HepG2 (cell line): ENCODE measurements at regions not wholly inside any gene's neighbourhood (a gene's known extent, or its start where the extent isn't known, plus 50 kb on each side); places are given as distances from the start of the nearest gene placed in this dataset.

Experiments
- ATAC-seq: fragments of 200-7000 bp; cut with Tn5 transposase; 3 replicates; pipeline ENCODE4 v1.9.1; 2020; ENCODE audit warnings: mild to moderate bottlenecking, moderate library complexity
- BruUV-seq: library from RNA; stranded (reverse); fragments of 400-500 nt; replicated peaks from 2 replicates; lab custom pipeline; 2021; lab: Mats Ljungman, UMichigan
- CTCF ChIA-PET: fragments of 300-600 bp; formaldehyde crosslinking; extraction: SDS; loops from one replicate; lab custom pipeline; 2021; ENCODE audit warnings: low total read pairs, inconsistent platforms, low intra/inter-chr PET ratio; lab: Yijun Ruan, JAX
- POLR2A ChIA-PET: fragments of 350-600 bp; sonication (Branson Sonifier 250); formaldehyde crosslinking; loops from one replicate; lab custom pipeline; 2020; ENCODE audit warnings: antibody characterized with exemption, inconsistent platforms; lab: Yijun Ruan, JAX
- DNase-seq: peaks from one replicate; pipeline ENCODE4 v3.0.0-alpha.2; 2015; ENCODE audit warnings: low spot score
- FAIRE-seq: peaks from 3 replicates; lab custom pipeline; 2011; peaks lifted over from hg19 to GRCh38; lab: Jason Lieb, UNC
- H2AFZ ChIP-seq: one replicate; pipeline ENCODE4 v1.6.1; 2011; ENCODE audit warnings: low read length, inconsistent platforms
- H3K27ac ChIP-seq: fragments of 300-600 bp; 3 replicates; pipeline ENCODE4 v1.8.0; 2011; ENCODE audit warnings: mixed run types, mild to moderate bottlenecking, mixed read lengths, low read length, inconsistent platforms; ENCODE audit not compliant: insufficient read depth; ENCODE audit errors: extremely low read length
- H3K27me3 ChIP-seq, 2 experiments: fragments of 200-600 bp in 1 of 2; 2 replicates in 1 of 2; 3 replicates in 1 of 2; pipeline versions ENCODE4 v1.6.0 to v1.8.0; 2011; ENCODE audit warnings: low read length in 2 of 2, mild to moderate bottlenecking in 2 of 2, moderate library complexity in 2 of 2, inconsistent platforms in 1 of 2; ENCODE audit not compliant: insufficient read depth in 2 of 2, control insufficient read depth in 1 of 2
- H3K36me3 ChIP-seq, 2 experiments: fragments of 200-600 bp in 1 of 2; replicated peaks in 1 of 2; 2 replicates in 1 of 2; 3 replicates in 1 of 2; pipeline versions ENCODE4 v1.5.1 to v1.8.0; 2011; ENCODE audit warnings: low read length in 2 of 2, inconsistent platforms in 1 of 2; ENCODE audit not compliant: insufficient read depth in 2 of 2, control insufficient read depth in 1 of 2
- H3K4me1 ChIP-seq: 2 replicates; pipeline ENCODE4 v1.5.1; 2012; ENCODE audit warnings: low read length, inconsistent platforms; ENCODE audit not compliant: insufficient read depth
- H3K4me2 ChIP-seq: 2 replicates; pipeline ENCODE4 v1.6.0; 2011; ENCODE audit warnings: low read depth, low read length, inconsistent platforms
- H3K4me3 ChIP-seq, 3 experiments: fragments of 200-600 bp in 1 of 3; sonication (generic), shearing (Covaris generic) in 1 of 3; replicated peaks in 1 of 3; 2 replicates each; pipeline ENCODE4 v1.5.1; 2011 to 2016; ENCODE audit warnings: low read length in 3 of 3, inconsistent platforms in 2 of 3, low read depth in 2 of 3, mild to moderate bottlenecking in 2 of 3, control low read depth in 1 of 3, mixed read lengths in 1 of 3; ENCODE audit not compliant: insufficient read depth in 1 of 3
- H3K79me2 ChIP-seq: one replicate; pipeline ENCODE4 v1.6.1; 2011; ENCODE audit warnings: low read length, inconsistent platforms; ENCODE audit not compliant: insufficient read depth
- H3K9ac ChIP-seq: 2 replicates; pipeline ENCODE4 v1.6.0; 2011; ENCODE audit warnings: mild to moderate bottlenecking, low read depth, low read length, inconsistent platforms; ENCODE audit not compliant: insufficient read depth
- H3K9me3 ChIP-seq: 2 replicates; pipeline ENCODE4 v1.5.1; 2012; ENCODE audit warnings: mild to moderate bottlenecking, low read length
- H4K20me1 ChIP-seq: 2 replicates; pipeline ENCODE4 v1.6.0; 2011; ENCODE audit warnings: inconsistent platforms, mild to moderate bottlenecking, low read length, moderate library complexity; ENCODE audit not compliant: insufficient read depth
- FOSL2 ChIP-seq: sonication (generic); formaldehyde crosslinking; IDR thresholded peaks from 2 replicates; pipeline ENCODE4 v1.4.0; 2020; ENCODE audit warnings: missing genetic modification reagents
- FOXC1 ChIP-seq: sonication (generic); formaldehyde crosslinking; IDR thresholded peaks from 2 replicates; pipeline ENCODE4 v1.8.0; 2022; ENCODE audit warnings: mild to moderate bottlenecking, missing genetic modification reagents, borderline replicate concordance
- HOXD1 ChIP-seq: sonication (generic); formaldehyde crosslinking; IDR thresholded peaks from 2 replicates; pipeline ENCODE4 v1.5.0; 2020; ENCODE audit warnings: missing genetic modification reagents
- KDM2A ChIP-seq: sonication (generic); formaldehyde crosslinking; IDR thresholded peaks from 2 replicates; pipeline ENCODE4 v1.4.0; 2020; ENCODE audit warnings: low read depth, missing genetic modification reagents, borderline replicate concordance
- NBN ChIP-seq: fragments of 450-650 bp; conservative IDR thresholded peaks from 2 replicates; pipeline ENCODE4 v1.6.1; 2017
- ZFP36L1 ChIP-seq: sonication (generic); formaldehyde crosslinking; IDR thresholded peaks from 2 replicates; pipeline ENCODE4 v1.8.0; 2022; ENCODE audit warnings: mild to moderate bottlenecking, missing genetic modification reagents, moderate library complexity
- ZMYM2 ChIP-seq: sonication (generic); formaldehyde crosslinking; IDR thresholded peaks from 2 replicates; pipeline ENCODE4 v1.8.0; 2022; ENCODE audit warnings: mild to moderate bottlenecking, missing genetic modification reagents
- WGBS: methylation state at CpG from one replicate; pipeline ENCODE4 v1.1.6; 2017; ENCODE audit warnings: low lambda C conversion rate; 5-methylcytosine and 5-hydroxymethylcytosine counted together
- in situ Hi-C: cut with HindIII; loops from 2 replicates; pipeline ENCODE4 v1.10.0; 2017; ENCODE audit warnings: low pct_unique_long_range_greater_than_20kb; ENCODE audit not compliant: extremely low pct_ligation_motif_present
- intact Hi-C: fragments of 100-400 bp; cut with micrococcal nuclease; formaldehyde crosslinking; loops from one replicate; pipeline ENCODE4 v1.10.0; 2022; ENCODE audit not compliant: unreplicated experiment
- TF ChIP-seq, protein P1 (sequence below): sonication (generic); formaldehyde crosslinking; IDR thresholded peaks from 2 replicates; pipeline ENCODE4 v1.4.0; 2020; ENCODE audit warnings: missing genetic modification reagents

DNA sequence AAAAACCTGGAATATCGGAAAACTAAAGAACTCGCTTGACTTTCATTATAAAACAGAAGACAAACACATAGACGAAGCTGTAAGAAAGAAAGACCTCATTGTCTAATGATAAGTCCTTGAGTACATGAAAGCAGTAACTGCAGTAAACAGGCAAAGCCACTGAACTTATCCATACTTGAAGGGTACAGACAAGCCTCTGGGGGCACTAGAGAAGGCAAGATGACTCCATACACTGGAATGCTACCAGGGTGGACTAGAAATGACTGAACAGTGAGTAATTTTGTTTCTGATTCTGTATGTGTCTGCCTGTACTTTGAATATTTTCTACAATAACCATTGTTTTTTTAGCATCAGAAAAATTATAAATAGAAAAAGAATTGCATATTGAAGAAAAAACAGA is 507.9 kb downstream of the UQCRFS1 start:
- no peak overlapping the region for H3K4me2 ChIP-seq
- no peaks in the 10 kb centered on the region for H3K36me3 ChIP-seq

DNA sequence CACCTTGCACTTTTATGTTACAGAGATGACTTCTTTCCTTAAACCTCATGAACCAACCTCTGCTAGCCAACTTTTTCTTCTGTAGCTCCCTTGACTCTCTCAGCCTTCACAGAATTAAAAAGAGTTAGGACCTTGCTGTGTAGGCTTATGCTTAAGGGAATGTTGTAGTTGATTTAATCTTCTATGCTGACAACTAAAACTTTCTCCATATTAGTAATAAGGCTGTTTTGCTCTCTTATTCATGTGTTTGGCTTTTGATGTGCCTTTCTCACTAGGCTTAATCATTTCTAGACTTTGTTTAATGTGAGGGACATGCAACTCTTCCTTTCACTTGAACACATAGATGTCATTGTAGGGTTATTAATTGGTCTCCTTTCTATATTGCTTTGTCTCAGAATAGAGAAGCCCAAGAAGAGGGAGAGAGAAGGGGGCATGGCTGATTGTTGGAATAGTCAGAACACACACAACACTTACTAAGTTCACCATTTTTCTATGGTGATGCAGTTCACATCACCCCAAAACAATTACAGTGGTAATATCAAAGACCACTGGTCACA is 509.5 kb downstream of the UQCRFS1 start:
- intact Hi-C loops: no loop called here
- Histone ChIP-seq H3K27me3 (no peaks in the 10 kb centered on the region), H4K20me1 (no peaks in the 10 kb centered on the region), H3K4me2 (no peak overlapping the region), H3K9me3 (peaks cover 56% of the 10 kb centered on the region), H3K4me1 (no peaks in the 10 kb centered on the region), H3K27ac (no peak overlapping the region), H3K36me3 (no peaks in the 10 kb centered on the region), H3K9ac (no peak overlapping the region), H2AFZ (no peak overlapping the region), H3K79me2 (no peaks in the 10 kb centered on the region), H3K4me3 (no peak overlapping the region)
- TF ChIP-seq NBN (no peak), FOXC1 (CRISPR knock-in tag) (no peak)
- TF ChIP-seq, protein P1, sequence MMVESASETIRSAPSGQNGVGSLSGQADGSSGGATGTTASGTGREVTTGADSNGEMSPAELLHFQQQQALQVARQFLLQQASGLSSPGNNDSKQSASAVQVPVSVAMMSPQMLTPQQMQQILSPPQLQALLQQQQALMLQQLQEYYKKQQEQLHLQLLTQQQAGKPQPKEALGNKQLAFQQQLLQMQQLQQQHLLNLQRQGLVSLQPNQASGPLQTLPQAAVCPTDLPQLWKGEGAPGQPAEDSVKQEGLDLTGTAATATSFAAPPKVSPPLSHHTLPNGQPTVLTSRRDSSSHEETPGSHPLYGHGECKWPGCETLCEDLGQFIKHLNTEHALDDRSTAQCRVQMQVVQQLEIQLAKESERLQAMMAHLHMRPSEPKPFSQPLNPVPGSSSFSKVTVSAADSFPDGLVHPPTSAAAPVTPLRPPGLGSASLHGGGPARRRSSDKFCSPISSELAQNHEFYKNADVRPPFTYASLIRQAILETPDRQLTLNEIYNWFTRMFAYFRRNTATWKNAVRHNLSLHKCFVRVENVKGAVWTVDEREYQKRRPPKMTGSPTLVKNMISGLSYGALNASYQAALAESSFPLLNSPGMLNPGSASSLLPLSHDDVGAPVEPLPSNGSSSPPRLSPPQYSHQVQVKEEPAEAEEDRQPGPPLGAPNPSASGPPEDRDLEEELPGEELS (CRISPR knock-in tag): no peak
- BruUV-seq: no TSS peak
- CTCF ChIA-PET: no interaction called here
- in situ Hi-C loops: loop anchor here (10.0 to 25.0 kb wide), 2 partner anchors 239 to 741 kb away; no protein-coding TSS in a partner anchor
- DNase-seq: no peak
- FAIRE-seq: no peak
- no peak for ATAC-seq
- POLR2A ChIA-PET: no interaction called here

More for the DNA sequence above, 507.9 kb downstream of the UQCRFS1 start:
- no peak overlapping the region for H3K4me3 ChIP-seq
- WGBS: 1% methylated on average over 3 of the region's 3 CpGs
- BruUV-seq: no TSS peak
- ATAC-seq (peak; percentile 62), DNase-seq (peak; percentile 21), FAIRE-seq (no peak)
- H3K9me3 ChIP-seq: peaks cover 44% of the 10 kb centered on the region
- H3K9ac ChIP-seq: no peak overlapping the region
- H2AFZ ChIP-seq: no peak overlapping the region
- H3K79me2 ChIP-seq: no peaks in the 10 kb centered on the region
- ChIA-PET POLR2A (no interaction called here), CTCF (no interaction called here)
- no peaks in the 10 kb centered on the region for H4K20me1 ChIP-seq
- in situ Hi-C loops (loop anchor here (10.0 to 25.0 kb wide), 2 partner anchors 240 to 743 kb away; no protein-coding TSS in a partner anchor), intact Hi-C loops (no loop called here)
- H3K27ac ChIP-seq: no peak overlapping the region
- no peaks in the 10 kb centered on the region for H3K27me3 ChIP-seq
- H3K4me1 ChIP-seq: no peaks in the 10 kb centered on the region
- TF ChIP-seq KDM2A (no peak), HOXD1 (CRISPR knock-in tag) (no peak), ZFP36L1 (no peak), FOSL2 (CRISPR knock-in tag) (peak; percentile 38; the same call in 1 of the 2 replicates), ZMYM2 (CRISPR knock-in tag) (no peak)
